H1 (cell line): ENCODE measurements at regions not wholly inside any gene's neighbourhood (a gene's known extent, or its start where the extent isn't known, plus 50 kb on each side); places are given as distances from the start of the nearest gene placed in this dataset.

Experiments
- ATF3 ChIP-seq: IDR thresholded peaks from 2 replicates; pipeline ENCODE4 v1.6.1; 2011; ENCODE audit warnings: low read depth, mild to moderate bottlenecking, low read length; ENCODE audit not compliant: insufficient read depth
- CBX8 ChIP-seq: fragments of 300-800, 300-1000 bp; sonication (generic); IDR thresholded peaks from 2 replicates; pipeline ENCODE4 v1.7.1; 2016; ENCODE audit warnings: low read depth, low read length, borderline replicate concordance
- CEBPB ChIP-seq: IDR thresholded peaks from 2 replicates; pipeline ENCODE4 v1.6.1; 2012; ENCODE audit warnings: low read depth, low read length
- EP300 ChIP-seq, 2 experiments: IDR thresholded peaks; 1 replicate in 1 of 2; 2 replicates in 1 of 2; pipeline ENCODE4 v1.6.1; 2011 to 2012; ENCODE audit warnings: low read depth in 2 of 2, low read length in 2 of 2, mild to moderate bottlenecking in 2 of 2, borderline replicate concordance in 1 of 2, inconsistent platforms in 1 of 2, moderate library complexity in 1 of 2
- JUND ChIP-seq: IDR thresholded peaks from 2 replicates; pipeline ENCODE4 v1.6.1; 2011; ENCODE audit warnings: mild to moderate bottlenecking, improper control_type of control experiment, low read length
- POLR2A ChIP-seq, 2 experiments: IDR thresholded peaks; 1 replicate in 1 of 2; 2 replicates in 1 of 2; pipeline ENCODE4 v1.6.1; 2011; ENCODE audit warnings: low read depth in 2 of 2, low read length in 2 of 2, mild to moderate bottlenecking in 2 of 2; ENCODE audit errors: control extremely low read depth in 1 of 2
- RAD21 ChIP-seq, 2 experiments: IDR thresholded peaks in 1 of 2; conservative IDR thresholded peaks in 1 of 2; 2 replicates each; pipeline ENCODE4 v1.6.1; 2011; ENCODE audit warnings: low read depth in 2 of 2, low read length in 2 of 2, improper control_type of control experiment in 1 of 2, inconsistent platforms in 1 of 2, mild to moderate bottlenecking in 1 of 2, moderate library complexity in 1 of 2
- SRF ChIP-seq: IDR thresholded peaks from 2 replicates; pipeline ENCODE4 v1.6.1; 2011; ENCODE audit warnings: mild to moderate bottlenecking, low read depth, low read length, moderate library complexity

GRCh38 chr2:55779459-55780421 is 86.1 kb upstream of the PNPT1 start:
- no peak for TF ChIP-seq EP300 (IDR thresholded peaks at IDR 0.05; ENCODE audit: borderline replicate concordance in 1 of 2, low read depth in 2 of 2, low read length in 2 of 2)
- no peak for TF ChIP-seq RAD21 (IDR thresholded peaks at IDR 0.05 in 1 of 2, conservative IDR thresholded peaks at IDR 0.05 in 1 of 2; ENCODE audit: low read depth in 2 of 2, low read length in 2 of 2)
- no peak for TF ChIP-seq ATF3
- TF ChIP-seq POLR2A (IDR thresholded peaks at IDR 0.05; ENCODE audit: control extremely low read depth in 1 of 2, low read depth in 2 of 2, low read length in 2 of 2): no peak
- no peak for TF ChIP-seq CEBPB
- TF ChIP-seq SRF: no peak
- no peak for TF ChIP-seq CBX8
- TF ChIP-seq JUND: no peak
